HEK293T (cell line): ENCODE measurements at regions not wholly inside any gene's neighbourhood (a gene's known extent, or its start where the extent isn't known, plus 50 kb on each side); places are given as distances from the start of the nearest gene placed in this dataset.
A peak's percentile ranks its signal among the peaks of the same experiment; 100 is the strongest.

Experiments used
- CTCF ChIA-PET: fragments of 350-600 bp; formaldehyde crosslinking; extraction: SDS; loops from one replicate; lab custom pipeline; 2021; ENCODE audit warnings: antibody characterized with exemption, inconsistent platforms; lab: Yijun Ruan, JAX
- POLR2A ChIA-PET: fragments of 350-600 bp; formaldehyde crosslinking; extraction: SDS; loops from one replicate; lab custom pipeline; 2020; ENCODE audit warnings: antibody characterized with exemption, inconsistent platforms; lab: Yijun Ruan, JAX
- DNase-seq: peaks from one replicate; pipeline ENCODE4 v3.0.0; 2012; ENCODE audit warnings: mixed read lengths; ENCODE audit errors: extremely low spot score
- ARNT ChIP-seq: fragments of 450-650 bp; IDR thresholded peaks from 2 replicates; pipeline ENCODE4 v1.6.1; 2017; ENCODE audit warnings: mild to moderate bottlenecking
- BHLHE40 ChIP-seq: fragments of 450-650 bp; IDR thresholded peaks from 2 replicates; pipeline ENCODE4 v1.6.1; 2016; ENCODE audit warnings: mild to moderate bottlenecking, moderate library complexity, borderline replicate concordance
- CTBP1 ChIP-seq: fragments of 450-650 bp; IDR thresholded peaks from 2 replicates; pipeline ENCODE4 v1.6.1; 2016; ENCODE audit warnings: borderline replicate concordance
- ELF4 ChIP-seq: fragments of 450-650 bp; IDR thresholded peaks from 2 replicates; pipeline ENCODE4 v1.6.1; 2017; ENCODE audit warnings: antibody characterized with exemption
- FOXA1 ChIP-seq: fragments of 450-650 bp; IDR thresholded peaks from 2 replicates; pipeline ENCODE4 v1.6.1; 2016; ENCODE audit warnings: mild to moderate bottlenecking
- FOXK2 ChIP-seq: fragments of 450-650 bp; IDR thresholded peaks from 2 replicates; pipeline ENCODE4 v1.6.1; 2016; ENCODE audit warnings: mild to moderate bottlenecking
- FOXM1 ChIP-seq: fragments of 450-650 bp; IDR thresholded peaks from 2 replicates; pipeline ENCODE4 v1.6.1; 2017; ENCODE audit warnings: mild to moderate bottlenecking, borderline replicate concordance
- HDGF ChIP-seq: fragments of 450-650 bp; IDR thresholded peaks from 2 replicates; pipeline ENCODE4 v1.6.1; 2017; ENCODE audit warnings: antibody characterized with exemption, borderline replicate concordance
- L3MBTL2 ChIP-seq: fragments of 450-650 bp; conservative IDR thresholded peaks from 2 replicates; pipeline ENCODE4 v1.6.1; 2016; ENCODE audit warnings: mild to moderate bottlenecking
- LEF1 ChIP-seq: fragments of 450-650 bp; IDR thresholded peaks from 2 replicates; pipeline ENCODE4 v1.6.1; 2017; ENCODE audit warnings: mild to moderate bottlenecking, borderline replicate concordance
- NFRKB ChIP-seq: fragments of 450-650 bp; IDR thresholded peaks from 2 replicates; pipeline ENCODE4 v1.6.1; 2016; ENCODE audit warnings: mild to moderate bottlenecking, moderate library complexity
- SP1 ChIP-seq: fragments of 450-650 bp; IDR thresholded peaks from 2 replicates; pipeline ENCODE4 v1.6.1; 2017
- SUZ12 ChIP-seq: fragments of 450-650 bp; IDR thresholded peaks from 2 replicates; pipeline ENCODE4 v1.6.1; 2016; ENCODE audit warnings: mild to moderate bottlenecking
- TARDBP ChIP-seq: fragments of 450-650 bp; IDR thresholded peaks from 2 replicates; pipeline ENCODE4 v1.6.1; 2016
- ZNF384 ChIP-seq: fragments of 450-650 bp; IDR thresholded peaks from 2 replicates; pipeline ENCODE4 v1.6.1; 2016
- TF ChIP-seq, protein P1 (sequence below): fragments of 450-650 bp; IDR thresholded peaks from 2 replicates; pipeline ENCODE4 v1.6.1; 2016

DNA sequence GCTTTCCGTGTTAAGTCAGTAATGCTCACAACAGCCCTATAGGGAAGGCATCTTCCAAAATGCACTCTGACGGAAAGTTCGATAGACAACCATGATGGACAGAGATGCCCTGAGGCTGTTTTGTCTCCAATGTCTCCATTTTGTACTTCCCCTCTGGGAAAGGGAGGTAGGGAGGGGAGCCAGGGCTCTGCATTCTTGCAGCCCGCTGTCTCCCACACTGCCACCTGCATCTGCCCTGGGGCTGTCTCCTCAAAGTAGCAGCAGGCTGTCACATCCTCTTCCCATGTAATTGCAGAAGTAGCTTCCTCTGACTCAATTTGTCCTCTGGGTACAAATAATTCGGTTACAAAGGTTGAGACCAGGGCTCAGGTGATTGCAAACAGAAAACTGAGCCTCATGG lies 131.4 kb downstream of the GPAM start:
- CTCF ChIA-PET, result no interaction called here
- POLR2A ChIA-PET, result no interaction called here
- DNase-seq, result no peak
- TF ChIP-seq L3MBTL2 (no peak), SP1 (no peak), HDGF (no peak), LEF1 (no peak), FOXM1 (no peak), TARDBP (no peak), BHLHE40 (no peak), ZNF384 (no peak), CTBP1 (no peak), SUZ12 (no peak)

DNA sequence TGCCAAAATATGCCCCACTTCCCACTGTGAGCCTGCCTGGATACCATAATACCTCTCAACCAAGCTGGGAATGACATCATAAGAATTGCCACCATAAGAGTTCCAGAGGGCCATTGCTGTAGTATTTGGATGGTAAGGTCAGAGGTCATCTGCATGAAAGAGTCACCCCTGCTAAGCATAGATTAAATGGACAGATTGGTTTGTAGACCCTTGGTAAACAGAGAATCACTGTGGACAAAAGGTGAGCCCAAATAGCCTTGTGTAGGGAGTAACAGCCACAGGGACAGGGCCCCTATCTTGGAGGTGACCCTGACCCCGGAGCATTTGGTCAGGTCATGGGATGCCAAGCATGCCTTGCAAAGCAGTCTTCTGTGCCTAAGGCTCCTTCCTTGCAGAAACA lies 129.7 kb downstream of the GPAM start:
- no peak for TF ChIP-seq L3MBTL2
- TF ChIP-seq TARDBP, result no peak
- TF ChIP-seq FOXA1, result no peak
- no peak for TF ChIP-seq ELF4
- TF ChIP-seq, protein P1, sequence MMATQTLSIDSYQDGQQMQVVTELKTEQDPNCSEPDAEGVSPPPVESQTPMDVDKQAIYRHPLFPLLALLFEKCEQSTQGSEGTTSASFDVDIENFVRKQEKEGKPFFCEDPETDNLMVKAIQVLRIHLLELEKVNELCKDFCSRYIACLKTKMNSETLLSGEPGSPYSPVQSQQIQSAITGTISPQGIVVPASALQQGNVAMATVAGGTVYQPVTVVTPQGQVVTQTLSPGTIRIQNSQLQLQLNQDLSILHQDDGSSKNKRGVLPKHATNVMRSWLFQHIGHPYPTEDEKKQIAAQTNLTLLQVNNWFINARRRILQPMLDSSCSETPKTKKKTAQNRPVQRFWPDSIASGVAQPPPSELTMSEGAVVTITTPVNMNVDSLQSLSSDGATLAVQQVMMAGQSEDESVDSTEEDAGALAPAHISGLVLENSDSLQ, result no peak
- no peak for TF ChIP-seq CTBP1
- no peak for TF ChIP-seq SP1
- POLR2A ChIA-PET, result no interaction called here
- no peak for DNase-seq
- CTCF ChIA-PET, result no interaction called here

DNA sequence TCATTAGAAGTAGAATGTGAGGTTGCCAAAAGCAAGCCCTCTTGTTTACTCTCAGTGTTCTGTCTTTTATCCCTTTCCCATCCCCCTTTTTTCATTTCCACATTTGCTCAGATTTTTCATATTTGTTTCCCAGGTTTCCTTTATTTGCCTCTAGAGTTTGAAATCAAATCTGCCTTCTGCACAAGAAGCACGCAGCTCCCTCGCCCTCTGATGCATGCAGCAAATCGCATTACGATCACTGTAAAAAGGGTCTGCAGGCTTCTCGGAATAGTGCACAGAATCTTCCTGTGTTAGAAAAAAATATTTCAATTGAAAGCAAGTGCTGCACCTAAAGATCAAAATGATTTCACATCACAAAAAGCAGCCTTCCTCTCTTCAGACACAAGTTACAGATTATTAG lies 129.0 kb downstream of the GPAM start:
- ChIA-PET CTCF (no interaction called here), POLR2A (no interaction called here)
- DNase-seq, result no peak
- TF ChIP-seq BHLHE40, result no peak
- no peak for TF ChIP-seq L3MBTL2
- no peak for TF ChIP-seq TARDBP
- TF ChIP-seq FOXA1, result no peak
- no peak for TF ChIP-seq HDGF
- TF ChIP-seq CTBP1, result no peak

DNA sequence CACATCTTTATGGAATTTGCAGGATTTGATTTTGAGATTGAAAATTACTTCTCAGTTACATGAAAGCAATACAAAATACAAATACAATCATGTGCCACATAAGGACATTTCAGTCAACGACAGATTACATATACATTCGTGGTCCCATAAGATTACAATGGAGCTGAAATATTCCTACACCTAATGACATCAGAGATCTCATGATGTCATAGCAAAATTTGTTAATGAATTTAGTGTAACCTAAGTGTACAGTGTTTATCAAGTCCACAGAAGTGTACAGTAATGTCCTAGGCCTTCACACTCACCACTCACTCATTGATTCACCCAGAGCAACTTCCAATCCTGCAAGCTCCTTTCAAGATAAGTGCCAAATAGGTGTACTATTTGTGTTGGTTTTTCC lies 126.5 kb downstream of the GPAM start:
- TF ChIP-seq TARDBP, result no peak
- TF ChIP-seq ELF4, result no peak
- TF ChIP-seq L3MBTL2, result no peak
- no peak for TF ChIP-seq NFRKB
- TF ChIP-seq SP1, result no peak
- TF ChIP-seq FOXM1, result no peak
- TF ChIP-seq LEF1, result no peak
- TF ChIP-seq CTBP1, result no peak
- TF ChIP-seq ARNT, result no peak
- no peak for TF ChIP-seq ZNF384
- TF ChIP-seq BHLHE40, result no peak
- no peak for TF ChIP-seq FOXK2
- TF ChIP-seq, protein P1, result no peak
- TF ChIP-seq HDGF, result no peak
- no peak for TF ChIP-seq SUZ12
- ChIA-PET POLR2A (no interaction called here), CTCF (no interaction called here)
- no peak for DNase-seq

DNA sequence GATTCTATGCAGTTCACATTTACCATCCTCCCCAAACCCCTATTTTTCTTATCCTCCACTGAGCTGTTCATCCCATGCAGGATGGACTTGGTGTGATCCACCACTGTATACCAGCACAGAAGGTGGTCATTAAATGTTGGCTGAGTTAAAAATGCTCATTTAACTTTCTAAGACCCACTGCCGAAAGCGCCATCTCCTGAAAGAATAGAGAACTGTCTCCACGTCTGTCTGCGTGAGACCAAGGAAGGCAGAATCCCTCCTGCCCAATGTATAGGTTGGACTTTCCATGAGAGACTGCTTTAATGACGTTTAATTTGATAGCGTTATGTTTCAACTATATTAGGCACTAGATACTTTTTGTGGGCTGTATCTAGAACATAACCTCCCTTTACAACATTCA lies 124.3 kb downstream of the GPAM start:
- TF ChIP-seq ARNT (no peak), HDGF (no peak), SUZ12 (no peak), ELF4 (no peak), FOXA1 (no peak), FOXK2 (no peak), CTBP1 (no peak), FOXM1 (no peak), L3MBTL2 (no peak), SP1 (no peak), NFRKB (no peak), LEF1 (no peak), BHLHE40 (no peak)
- TF ChIP-seq, protein P1, result no peak
- CTCF ChIA-PET, result no interaction called here
- DNase-seq, result peak; percentile 18
- POLR2A ChIA-PET, result no interaction called here

DNA sequence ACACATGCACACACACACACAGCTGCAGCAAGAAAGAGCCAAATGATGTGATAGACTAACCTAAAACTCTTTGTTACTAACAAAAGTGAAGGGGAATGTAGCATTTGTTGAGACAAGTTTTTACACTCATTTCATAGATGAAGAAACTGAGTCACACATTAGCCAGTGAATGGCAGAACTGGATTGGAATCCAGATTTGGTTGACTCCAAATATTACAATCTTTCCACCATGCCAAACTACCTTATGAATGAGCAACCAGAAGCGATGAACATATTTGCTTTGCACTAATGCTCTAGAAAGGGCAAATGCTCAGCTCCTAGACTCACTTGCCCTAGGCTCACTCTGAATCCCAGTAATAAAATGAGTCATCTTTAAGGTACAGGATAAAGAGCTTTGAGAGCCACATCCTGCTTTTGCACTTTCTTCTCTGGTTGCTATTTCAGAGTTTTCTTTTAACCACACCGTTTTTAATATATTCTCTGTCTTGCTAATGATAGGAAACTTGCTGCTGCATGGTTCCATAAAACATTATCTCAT lies 111.9 kb downstream of the GPAM start:
- POLR2A ChIA-PET, result no interaction called here
- CTCF ChIA-PET, result no interaction called here
- DNase-seq, result no peak
- TF ChIP-seq SUZ12, result no peak
- no peak for TF ChIP-seq ARNT
- no peak for TF ChIP-seq SP1
- TF ChIP-seq BHLHE40, result no peak
- no peak for TF ChIP-seq HDGF
- no peak for TF ChIP-seq FOXK2
- TF ChIP-seq ELF4, result no peak

DNA sequence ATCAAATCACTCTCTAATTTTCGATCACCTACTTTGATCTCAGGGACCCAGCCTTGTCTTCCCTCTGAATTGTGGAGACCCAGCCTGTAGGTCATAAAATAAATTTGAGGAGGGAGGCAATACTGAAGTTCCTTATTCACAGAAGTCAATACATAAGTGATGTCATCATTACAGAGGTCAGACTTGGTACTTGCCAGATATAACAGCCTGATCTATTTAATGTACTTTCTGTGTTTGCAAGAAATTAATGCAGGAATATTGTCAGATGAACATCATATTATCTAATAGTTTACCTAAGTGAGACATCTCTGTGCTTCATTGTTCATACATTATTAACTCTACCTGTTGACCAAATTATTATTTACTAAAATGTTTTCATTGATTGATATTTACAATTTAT lies 105.6 kb downstream of the GPAM start:
- TF ChIP-seq CTBP1, result no peak
- TF ChIP-seq TARDBP, result no peak
- no peak for TF ChIP-seq HDGF
- no peak for TF ChIP-seq SUZ12
- no peak for TF ChIP-seq LEF1
- no peak for TF ChIP-seq NFRKB
- TF ChIP-seq, protein P1, result no peak
- TF ChIP-seq SP1, result no peak
- no peak for TF ChIP-seq FOXA1
- TF ChIP-seq FOXK2, result no peak
- no peak for TF ChIP-seq L3MBTL2
- no peak for TF ChIP-seq ARNT
- TF ChIP-seq ELF4, result no peak
- TF ChIP-seq BHLHE40, result no peak
- CTCF ChIA-PET, result no interaction called here
- POLR2A ChIA-PET, result no interaction called here

More for the DNA sequence above, 105.6 kb downstream of the GPAM start:
- DNase-seq, result no peak
